ENCODE measurements at regions not wholly inside any gene's neighbourhood (a gene's known extent, or its start where the extent isn't known, plus 50 kb on each side); places are given as distances from the start of the nearest gene placed in this dataset.

- Histone ChIP-seq H4K20me1 (ENCODE audit: insufficient read depth, low read length) (no peaks in the 10 kb centered on the region), H2AFZ (ENCODE audit: low read length) (no peak overlapping the region), H3K36me3 (ENCODE audit: insufficient read depth, low read length) (no peaks in the 10 kb centered on the region), H3K27ac (ENCODE audit: low read depth, low read length) (no peak overlapping the region), H3K4me3 (ENCODE audit: insufficient read depth, low read length) (no peak overlapping the region), H3K79me2 (ENCODE audit: insufficient read depth, low read length) (no peaks in the 10 kb centered on the region), H3K27me3 (ENCODE audit: insufficient read depth, low read length) (no peaks in the 10 kb centered on the region), H3K4me2 (ENCODE audit: insufficient read depth, low read length) (no peak overlapping the region), H3K4me1 (ENCODE audit: insufficient read depth, low read length) (no peaks in the 10 kb centered on the region), H3K9me3 (ENCODE audit: low read depth, low read length) (no peaks in the 10 kb centered on the region)
- DNase-seq (ENCODE audit: insufficient read length, low spot score, missing footprints), result no peak
- TF ChIP-seq CTCF (IDR thresholded peaks at IDR 0.05; ENCODE audit: extremely low read depth, low read depth, low read length), result no peak
Observed at GRCh38 chr20:20835897-20836296, 123.5 kb upstream of the RALGAPA2 start.

GRCh38 chr20:20834008-20834407 lies 121.6 kb upstream of the RALGAPA2 start:
- DNase-seq (ENCODE audit: insufficient read length, low spot score, missing footprints), result no peak
- no peaks in the 10 kb centered on the region for H3K4me1 ChIP-seq (ENCODE audit: insufficient read depth, low read length)
- H3K4me2 ChIP-seq (ENCODE audit: insufficient read depth, low read length), result no peak overlapping the region
- no peaks in the 10 kb centered on the region for H3K27me3 ChIP-seq (ENCODE audit: insufficient read depth, low read length)
- no peaks in the 10 kb centered on the region for H4K20me1 ChIP-seq (ENCODE audit: insufficient read depth, low read length)
- no peak overlapping the region for H3K4me3 ChIP-seq (ENCODE audit: insufficient read depth, low read length)
- H3K36me3 ChIP-seq (ENCODE audit: insufficient read depth, low read length), result no peaks in the 10 kb centered on the region
- no peak overlapping the region for H3K27ac ChIP-seq (ENCODE audit: low read depth, low read length)
- H3K9me3 ChIP-seq (ENCODE audit: low read depth, low read length), result no peaks in the 10 kb centered on the region
- TF ChIP-seq CTCF (IDR thresholded peaks at IDR 0.05; ENCODE audit: extremely low read depth, low read depth, low read length), result no peak
- no peak overlapping the region for H2AFZ ChIP-seq (ENCODE audit: low read length)
- H3K79me2 ChIP-seq (ENCODE audit: insufficient read depth, low read length), result no peaks in the 10 kb centered on the region

GRCh38 chr20:20832715-20833114 lies 120.3 kb upstream of the RALGAPA2 start:
- H3K9me3 ChIP-seq (ENCODE audit: low read depth, low read length), result no peaks in the 10 kb centered on the region
- TF ChIP-seq CTCF (IDR thresholded peaks at IDR 0.05; ENCODE audit: extremely low read depth, low read depth, low read length), result no peak

GRCh38 chr20:20831794-20832193 lies 119.3 kb upstream of the RALGAPA2 start:
- H4K20me1 ChIP-seq (ENCODE audit: insufficient read depth, low read length), result no peaks in the 10 kb centered on the region
- TF ChIP-seq CTCF (IDR thresholded peaks at IDR 0.05; ENCODE audit: extremely low read depth, low read depth, low read length), result no peak
- no peaks in the 10 kb centered on the region for H3K79me2 ChIP-seq (ENCODE audit: insufficient read depth, low read length)

More at GRCh38 chr20:20832715-20833114, 120.3 kb upstream of the RALGAPA2 start:
- DNase-seq (ENCODE audit: insufficient read length, low spot score, missing footprints), result no peak
- H3K4me2 ChIP-seq (ENCODE audit: insufficient read depth, low read length), result no peak overlapping the region
- no peak overlapping the region for H3K4me3 ChIP-seq (ENCODE audit: insufficient read depth, low read length)
- no peaks in the 10 kb centered on the region for H4K20me1 ChIP-seq (ENCODE audit: insufficient read depth, low read length)
- no peaks in the 10 kb centered on the region for H3K36me3 ChIP-seq (ENCODE audit: insufficient read depth, low read length)
- no peak overlapping the region for H3K27ac ChIP-seq (ENCODE audit: low read depth, low read length)
- H3K27me3 ChIP-seq (ENCODE audit: insufficient read depth, low read length), result no peaks in the 10 kb centered on the region
- H3K79me2 ChIP-seq (ENCODE audit: insufficient read depth, low read length), result no peaks in the 10 kb centered on the region
- H2AFZ ChIP-seq (ENCODE audit: low read length), result no peak overlapping the region
- no peaks in the 10 kb centered on the region for H3K4me1 ChIP-seq (ENCODE audit: insufficient read depth, low read length)

More at GRCh38 chr20:20831794-20832193, 119.3 kb upstream of the RALGAPA2 start:
- Histone ChIP-seq H3K9me3 (ENCODE audit: low read depth, low read length) (no peaks in the 10 kb centered on the region), H3K27ac (ENCODE audit: low read depth, low read length) (no peak overlapping the region), H3K4me1 (ENCODE audit: insufficient read depth, low read length) (no peaks in the 10 kb centered on the region), H3K4me3 (ENCODE audit: insufficient read depth, low read length) (no peak overlapping the region), H3K4me2 (ENCODE audit: insufficient read depth, low read length) (no peak overlapping the region), H3K36me3 (ENCODE audit: insufficient read depth, low read length) (no peaks in the 10 kb centered on the region), H3K27me3 (ENCODE audit: insufficient read depth, low read length) (no peaks in the 10 kb centered on the region), H2AFZ (ENCODE audit: low read length) (no peak overlapping the region)
- no peak for DNase-seq (ENCODE audit: insufficient read length, low spot score, missing footprints)

Measured in osteoblast (primary cell).